ENCODE measurements at regions not wholly inside any gene's neighbourhood (a gene's known extent, or its start where the extent isn't known, plus 50 kb on each side); places are given as distances from the start of the nearest gene placed in this dataset.

- Histone ChIP-seq H3K36me3 (ENCODE audit: insufficient read depth, low read length) (no peaks in the 10 kb centered on the region), H3K9ac (ENCODE audit: low read length) (no peak overlapping the region), H3K27me3 (ENCODE audit: insufficient read depth, low read length) (no peaks in the 10 kb centered on the region), H3K4me1 (ENCODE audit: insufficient read depth, low read length) (peaks cover 5% of the 10 kb centered on the region), H4K20me1 (ENCODE audit: insufficient read depth, low read length) (no peaks in the 10 kb centered on the region), H3K27ac (ENCODE audit: low read depth, low read length) (no peak overlapping the region), H3K4me2 (ENCODE audit: low read length) (no peak overlapping the region), H3K4me3 (ENCODE audit: insufficient read depth, low read depth, low read length) (no peak overlapping the region), H3K9me3 (ENCODE audit: insufficient read depth, low read depth, low read length) (no peaks in the 10 kb centered on the region), H2AFZ (ENCODE audit: low read depth, low read length) (no peak overlapping the region), H3K79me2 (ENCODE audit: insufficient read depth, low read length) (no peaks in the 10 kb centered on the region)
- Mint-ChIP-seq H3K4me1 (ENCODE audit: low read depth, unreplicated experiment) (peaks cover 22% of the 10 kb centered on the region), H3K9me3 (ENCODE audit: unreplicated experiment) (peaks cover 4% of the 10 kb centered on the region), H3K27me3 (ENCODE audit: low read depth, unreplicated experiment) (no peaks in the 10 kb centered on the region), H3K4me3 (ENCODE audit: unreplicated experiment) (no peak overlapping the region), H3K27ac (ENCODE audit: unreplicated experiment) (no peak overlapping the region), H3K36me3 (ENCODE audit: low read depth, unreplicated experiment) (no peaks in the 10 kb centered on the region)
- TF ChIP-seq EZH2 (IDR thresholded peaks at IDR 0.05; ENCODE audit: insufficient read depth, low read length), result no peak
- TF ChIP-seq, protein P1, sequence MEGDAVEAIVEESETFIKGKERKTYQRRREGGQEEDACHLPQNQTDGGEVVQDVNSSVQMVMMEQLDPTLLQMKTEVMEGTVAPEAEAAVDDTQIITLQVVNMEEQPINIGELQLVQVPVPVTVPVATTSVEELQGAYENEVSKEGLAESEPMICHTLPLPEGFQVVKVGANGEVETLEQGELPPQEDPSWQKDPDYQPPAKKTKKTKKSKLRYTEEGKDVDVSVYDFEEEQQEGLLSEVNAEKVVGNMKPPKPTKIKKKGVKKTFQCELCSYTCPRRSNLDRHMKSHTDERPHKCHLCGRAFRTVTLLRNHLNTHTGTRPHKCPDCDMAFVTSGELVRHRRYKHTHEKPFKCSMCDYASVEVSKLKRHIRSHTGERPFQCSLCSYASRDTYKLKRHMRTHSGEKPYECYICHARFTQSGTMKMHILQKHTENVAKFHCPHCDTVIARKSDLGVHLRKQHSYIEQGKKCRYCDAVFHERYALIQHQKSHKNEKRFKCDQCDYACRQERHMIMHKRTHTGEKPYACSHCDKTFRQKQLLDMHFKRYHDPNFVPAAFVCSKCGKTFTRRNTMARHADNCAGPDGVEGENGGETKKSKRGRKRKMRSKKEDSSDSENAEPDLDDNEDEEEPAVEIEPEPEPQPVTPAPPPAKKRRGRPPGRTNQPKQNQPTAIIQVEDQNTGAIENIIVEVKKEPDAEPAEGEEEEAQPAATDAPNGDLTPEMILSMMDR (IDR thresholded peaks at IDR 0.05; ENCODE audit: insufficient read depth, low read depth, low read length), result peak; percentile 78
- FAIRE-seq (peak; percentile 87), DNase-seq (ENCODE audit: low read depth) (peak; percentile 66)
These were observed 94.0 kb upstream of the RFC3 start for GRCh38 chr13:33723772-33724435.

DNA sequence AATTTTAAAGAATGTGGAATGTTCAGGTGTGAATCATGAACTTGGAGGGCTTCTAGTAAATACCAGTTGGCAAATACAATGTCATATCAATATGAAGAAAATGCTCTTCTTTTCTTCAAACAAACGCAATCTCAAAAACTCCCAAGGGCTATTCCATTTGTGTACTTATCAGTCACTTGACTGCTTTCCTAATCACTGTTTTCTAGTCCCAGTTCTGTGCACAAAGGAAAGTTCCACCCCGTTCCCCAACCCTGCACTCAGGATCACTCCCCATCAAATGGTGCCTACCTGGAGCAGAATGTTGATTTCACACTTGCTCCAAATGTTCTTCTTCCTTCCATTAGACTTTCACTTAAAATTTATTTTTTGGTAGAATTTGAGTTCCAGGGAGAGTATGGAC, 92.6 kb upstream of the RFC3 start:
- no peak overlapping the region for H3K4me3 Mint-ChIP-seq (ENCODE audit: unreplicated experiment)
- Histone ChIP-seq H3K4me3 (ENCODE audit: insufficient read depth, low read depth, low read length) (no peak overlapping the region), H2AFZ (ENCODE audit: low read depth, low read length) (no peak overlapping the region), H4K20me1 (ENCODE audit: insufficient read depth, low read length) (no peaks in the 10 kb centered on the region), H3K4me1 (ENCODE audit: insufficient read depth, low read length) (peaks cover 5% of the 10 kb centered on the region), H3K79me2 (ENCODE audit: insufficient read depth, low read length) (no peaks in the 10 kb centered on the region), H3K9ac (ENCODE audit: low read length) (no peak overlapping the region), H3K27me3 (ENCODE audit: insufficient read depth, low read length) (no peaks in the 10 kb centered on the region), H3K36me3 (ENCODE audit: insufficient read depth, low read length) (no peaks in the 10 kb centered on the region), H3K4me2 (ENCODE audit: low read length) (no peak overlapping the region), H3K9me3 (ENCODE audit: insufficient read depth, low read depth, low read length) (no peaks in the 10 kb centered on the region), H3K27ac (ENCODE audit: low read depth, low read length) (no peak overlapping the region)
- no peaks in the 10 kb centered on the region for H3K27me3 Mint-ChIP-seq (ENCODE audit: low read depth, unreplicated experiment)
- H3K36me3 Mint-ChIP-seq (ENCODE audit: low read depth, unreplicated experiment), result no peaks in the 10 kb centered on the region
- peaks cover 22% of the 10 kb centered on the region for H3K4me1 Mint-ChIP-seq (ENCODE audit: low read depth, unreplicated experiment)
- FAIRE-seq (no peak), DNase-seq (ENCODE audit: low read depth) (no peak)
- peaks cover under 1% of the 10 kb centered on the region for H3K9me3 Mint-ChIP-seq (ENCODE audit: unreplicated experiment)
- H3K27ac Mint-ChIP-seq (ENCODE audit: unreplicated experiment), result no peak overlapping the region
- TF ChIP-seq, protein P1 (IDR thresholded peaks at IDR 0.05; ENCODE audit: insufficient read depth, low read depth, low read length), result no peak
- TF ChIP-seq EZH2 (IDR thresholded peaks at IDR 0.05; ENCODE audit: insufficient read depth, low read length), result no peak

GRCh38 chr13:33727297-33728083, 90.5 kb upstream of the RFC3 start:
- H2AFZ ChIP-seq (ENCODE audit: low read depth, low read length), result no peak overlapping the region
- H3K36me3 ChIP-seq (ENCODE audit: insufficient read depth, low read length), result no peaks in the 10 kb centered on the region
- no peaks in the 10 kb centered on the region for H4K20me1 ChIP-seq (ENCODE audit: insufficient read depth, low read length)
- TF ChIP-seq, protein P1 (IDR thresholded peaks at IDR 0.05; ENCODE audit: insufficient read depth, low read depth, low read length), result no peak
- TF ChIP-seq EZH2 (IDR thresholded peaks at IDR 0.05; ENCODE audit: insufficient read depth, low read length), result no peak
- no peak overlapping the region for H3K9ac ChIP-seq (ENCODE audit: low read length)
- H3K4me1 ChIP-seq (ENCODE audit: insufficient read depth, low read length), result no peaks in the 10 kb centered on the region
- H3K4me3 ChIP-seq (ENCODE audit: insufficient read depth, low read depth, low read length), result no peak overlapping the region
- DNase-seq (ENCODE audit: low read depth) (no peak), FAIRE-seq (no peak)
- Mint-ChIP-seq H3K9me3 (ENCODE audit: unreplicated experiment) (no peaks in the 10 kb centered on the region), H3K27me3 (ENCODE audit: low read depth, unreplicated experiment) (no peaks in the 10 kb centered on the region), H3K27ac (ENCODE audit: unreplicated experiment) (no peak overlapping the region), H3K4me1 (ENCODE audit: low read depth, unreplicated experiment) (peaks cover 8% of the 10 kb centered on the region), H3K36me3 (ENCODE audit: low read depth, unreplicated experiment) (no peaks in the 10 kb centered on the region), H3K4me3 (ENCODE audit: unreplicated experiment) (no peak overlapping the region)
- H3K79me2 ChIP-seq (ENCODE audit: insufficient read depth, low read length), result no peaks in the 10 kb centered on the region
- H3K4me2 ChIP-seq (ENCODE audit: low read length), result no peak overlapping the region
- H3K27ac ChIP-seq (ENCODE audit: low read depth, low read length), result no peak overlapping the region
- H3K9me3 ChIP-seq (ENCODE audit: insufficient read depth, low read depth, low read length), result no peaks in the 10 kb centered on the region
- no peaks in the 10 kb centered on the region for H3K27me3 ChIP-seq (ENCODE audit: insufficient read depth, low read length)
